Stomach (tissue), 4 donors: ENCODE measurements at regions not wholly inside any gene's neighbourhood (a gene's known extent, or its start where the extent isn't known, plus 50 kb on each side); places are given as distances from the start of the nearest gene placed in this dataset.

Experiments used
- CTCF ChIP-seq, 7 experiments: fragments of 450-650 bp in 4 of 7; fragments of 200-600 bp in 3 of 7; sonication (generic) in 3 of 7; IDR thresholded peaks; one replicate each; pipeline ENCODE4 v1.5.1; 2016 to 2019; ENCODE audit warnings: antibody characterized with exemption in 7 of 7, control low read depth in 2 of 7, mild to moderate bottlenecking in 1 of 7
- POLR2A ChIP-seq, 4 donors: fragments of 450-650 bp; IDR thresholded peaks; one replicate each; pipeline ENCODE4 v1.6.1; 2016; ENCODE audit warnings: antibody characterized with exemption in 4 of 4, control low read depth in 2 of 4, mild to moderate bottlenecking in 1 of 4, moderate library complexity in 1 of 4
- POLR2AphosphoS5 ChIP-seq, 3 donors: sonication (generic); formaldehyde crosslinking; IDR thresholded peaks; one replicate each; pipeline ENCODE4 v1.6.1; 2016; ENCODE audit warnings: antibody characterized with exemption in 3 of 3

GRCh38 chr3:148126956-148127355 lies 570.7 kb upstream of the AGTR1 start:
- TF ChIP-seq CTCF (IDR thresholded peaks at IDR 0.05) (no peak), POLR2AphosphoS5 (IDR thresholded peaks at IDR 0.05) (no peak), POLR2A (IDR thresholded peaks at IDR 0.05) (no peak)
